HG03139 (cell line): ENCODE measurements at regions not wholly inside any gene's neighbourhood (a gene's known extent, or its start where the extent isn't known, plus 50 kb on each side); places are given as distances from the start of the nearest gene placed in this dataset.
"Not testable (repeated sequence)": the region's sequence is repeated elsewhere in the genome, so short reads cannot be mapped to it uniquely, and the experiment has no call there.

Source experiments
- ATAC-seq: cut with Tn5 transposase; IDR thresholded peaks from one replicate; pipeline ENCODE4 v1.9.1; 2021; ENCODE audit not compliant: unreplicated experiment

DNA sequence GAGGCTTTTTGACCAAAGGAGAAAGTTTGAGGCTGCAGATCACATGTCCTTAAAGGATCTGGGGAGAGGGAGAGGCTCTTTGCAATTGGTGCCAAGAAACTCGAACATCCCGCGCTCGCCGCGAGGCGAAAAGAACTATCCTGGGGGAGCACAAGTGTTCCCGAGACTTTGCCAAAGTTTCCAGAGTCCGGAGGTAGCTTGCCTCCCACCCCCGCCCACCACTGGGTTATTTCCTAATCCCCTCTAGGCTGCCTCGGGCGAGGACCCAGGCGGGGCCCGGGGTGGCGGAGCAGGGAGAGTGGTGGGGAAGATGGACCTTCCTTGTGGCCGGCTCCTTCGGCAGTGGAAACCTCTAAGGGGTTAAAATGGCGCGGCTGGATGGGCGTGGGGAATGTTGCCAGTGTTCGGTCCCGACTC, 114.5 kb downstream of the KCNRG start:
- no peak for ATAC-seq

DNA sequence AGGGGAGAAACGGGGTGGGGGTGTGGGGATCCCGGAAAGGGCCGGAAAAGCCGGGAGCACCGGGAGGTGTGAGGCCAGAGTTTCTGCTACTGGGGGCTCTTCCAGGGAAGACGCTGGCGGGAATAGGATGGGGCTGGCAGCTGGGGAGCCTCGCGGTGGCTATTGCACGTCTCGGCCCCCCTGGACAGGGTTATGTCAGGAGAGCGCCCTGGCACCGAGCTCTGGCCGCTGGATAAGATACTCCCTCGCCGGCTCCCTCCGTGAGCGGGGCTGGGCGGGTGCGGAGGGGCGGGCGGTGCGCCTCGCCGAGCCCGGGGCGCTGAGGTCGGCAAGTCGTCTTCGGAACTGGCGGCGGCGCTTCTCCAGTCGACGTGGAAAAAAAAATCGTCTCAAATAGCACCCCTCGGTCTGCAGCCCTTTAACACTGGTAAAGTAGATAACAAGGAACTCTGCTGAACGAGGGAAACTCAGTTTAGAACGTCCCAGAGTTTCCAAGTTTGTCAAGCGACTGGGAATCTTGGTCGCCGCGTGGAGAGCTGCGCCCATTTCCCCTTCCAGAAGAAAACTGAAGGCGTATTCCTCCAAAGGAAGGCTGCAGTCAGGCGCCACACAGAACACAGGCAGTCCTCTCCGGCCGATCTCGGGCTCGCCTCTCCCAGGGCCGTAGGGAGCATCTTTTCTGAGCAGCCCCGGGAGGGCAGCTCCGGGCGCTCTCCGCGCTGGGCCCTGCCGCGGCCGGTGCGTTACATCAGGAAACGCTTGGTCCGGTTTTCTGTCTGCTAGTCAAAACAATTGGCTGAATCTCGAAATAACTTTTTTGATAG, 115.1 kb downstream of the KCNRG start:
- ATAC-seq, result no peak

- ATAC-seq, result no peak
Observed at GRCh38 chr13:50131920-50132903, 117.0 kb downstream of the KCNRG start.

DNA sequence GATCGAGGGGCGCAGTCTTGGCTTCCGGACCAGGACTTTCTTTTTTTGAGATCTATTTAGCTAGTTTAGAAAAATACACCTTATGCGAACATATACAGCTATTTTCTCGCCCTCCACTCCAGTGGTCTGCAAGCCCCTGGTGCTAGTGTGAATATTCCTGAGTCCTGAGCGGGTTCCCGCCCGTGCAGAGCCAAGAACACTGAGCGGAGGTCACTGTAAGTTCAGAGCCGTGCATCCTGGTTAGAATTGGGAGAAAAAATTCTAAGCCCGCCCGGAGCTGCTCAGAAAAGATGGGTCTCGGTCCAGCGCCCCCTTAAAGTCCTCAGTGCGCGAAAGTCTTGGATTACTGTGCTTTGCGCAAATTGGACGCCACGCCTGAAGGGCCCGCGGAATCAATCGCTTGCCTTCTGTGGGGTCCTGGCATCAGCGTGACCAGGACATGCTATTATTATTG, 117.7 kb downstream of the KCNRG start:
- no peak for ATAC-seq

DNA sequence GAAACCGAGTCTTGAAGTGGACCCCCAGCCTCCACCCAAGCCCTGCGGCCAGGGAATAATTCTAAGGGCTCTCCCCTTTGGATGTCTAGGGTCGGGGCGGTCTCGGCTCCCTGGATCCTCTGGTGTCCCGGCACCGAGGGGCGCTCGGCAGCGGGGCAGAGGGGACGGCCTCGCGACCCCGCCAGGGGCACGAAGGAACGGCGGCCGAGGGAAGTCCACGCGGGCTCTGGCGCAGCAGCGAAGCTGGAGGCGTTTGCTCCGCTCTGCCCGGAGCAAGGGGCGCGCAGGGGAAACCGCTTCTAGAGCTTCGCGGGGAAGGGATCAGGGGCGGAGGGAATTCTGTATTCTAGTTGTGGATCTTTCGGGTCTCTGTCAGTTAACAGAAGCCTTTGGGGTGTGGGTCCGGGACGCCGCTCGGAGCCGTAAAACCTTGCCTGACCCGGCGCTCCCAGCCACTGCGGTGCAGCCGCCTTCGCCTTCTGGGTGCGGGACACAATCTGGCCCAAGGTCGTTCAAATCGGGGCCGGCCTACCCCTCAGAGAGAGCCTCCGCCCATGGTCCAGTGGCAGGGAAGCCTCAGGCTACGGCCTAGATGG, 118.2 kb downstream of the KCNRG start:
- ATAC-seq, result no peak

DNA sequence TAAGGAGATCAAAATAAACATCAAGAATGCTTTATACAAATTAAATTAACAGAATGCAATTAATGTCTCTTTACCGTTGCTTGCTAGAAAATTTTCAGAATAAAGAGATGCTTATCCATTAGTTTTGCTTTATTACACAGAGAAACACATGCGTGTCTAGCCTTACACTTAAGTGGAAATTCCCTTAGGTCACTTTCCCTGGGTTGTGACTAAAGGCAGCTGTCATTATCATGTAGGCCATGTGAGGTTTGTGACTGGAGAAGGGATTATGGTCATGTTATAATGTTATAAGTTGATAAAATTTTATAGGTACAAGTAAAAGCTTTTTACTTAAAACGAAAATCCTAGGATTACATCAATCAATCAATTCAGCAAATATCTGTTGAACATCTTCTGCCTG, 121.0 kb downstream of the KCNRG start:
- ATAC-seq, result no peak

GRCh38 chr13:50136678-50137077, 121.4 kb downstream of the KCNRG start:
- ATAC-seq, result no peak

DNA sequence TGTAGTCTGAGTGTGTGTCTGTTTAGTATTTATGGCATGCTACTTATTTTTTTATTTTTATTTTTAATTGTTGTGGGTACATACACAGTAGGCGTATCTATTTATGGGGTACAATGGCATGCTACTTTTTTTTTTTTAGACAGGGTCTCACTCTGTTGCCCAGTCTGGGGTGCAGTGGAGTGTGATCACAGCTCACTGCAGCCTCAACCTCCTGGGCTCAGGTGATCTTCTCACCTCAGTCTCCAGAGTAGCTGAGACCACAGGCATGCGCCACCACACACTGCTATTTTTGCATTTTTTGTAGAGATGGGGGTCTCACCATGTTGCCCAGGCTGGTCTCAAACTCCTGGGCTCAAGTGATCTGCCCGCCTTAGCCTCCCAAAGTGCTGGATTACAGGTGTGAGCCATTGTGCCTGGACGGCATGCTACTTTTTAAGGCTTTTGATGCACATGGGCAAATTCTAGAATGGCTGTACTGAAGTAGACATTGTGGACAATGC, 124.2 kb downstream of the KCNRG start:
- ATAC-seq, result not testable (repeated sequence)

- no peak for ATAC-seq
Observed at GRCh38 chr13:50140153-50140552, 124.9 kb downstream of the KCNRG start.

GRCh38 chr13:50140581-50141374, 125.5 kb downstream of the KCNRG start:
- ATAC-seq, result no peak

DNA sequence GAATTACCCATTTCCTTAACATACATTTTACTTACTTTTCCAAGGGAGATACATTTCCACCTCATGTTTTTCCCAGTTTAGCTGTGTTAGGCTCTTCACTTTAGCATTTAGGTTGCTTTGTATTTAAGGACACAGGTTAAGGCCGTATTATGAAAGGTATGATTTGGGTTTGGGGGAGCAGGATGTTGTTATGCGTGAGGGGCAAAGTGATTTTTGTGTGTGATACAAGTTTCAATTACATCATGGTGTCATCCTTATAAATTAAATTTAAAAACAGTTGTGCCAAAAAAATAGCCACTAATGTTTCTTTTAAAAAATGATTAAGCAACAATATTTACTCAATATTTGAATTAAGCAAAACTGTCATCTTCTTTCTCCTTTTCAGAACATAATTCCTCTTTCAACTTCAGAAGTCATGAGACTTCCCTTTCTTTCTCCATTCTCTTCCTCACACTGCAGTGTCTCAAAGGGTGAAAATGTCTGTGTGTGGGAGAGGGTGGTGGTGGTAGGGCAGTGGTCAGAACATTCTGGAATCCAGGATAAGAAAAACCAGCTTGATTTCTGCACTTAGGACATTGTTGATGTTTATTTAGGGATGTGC, 126.2 kb downstream of the KCNRG start:
- no peak for ATAC-seq

DNA sequence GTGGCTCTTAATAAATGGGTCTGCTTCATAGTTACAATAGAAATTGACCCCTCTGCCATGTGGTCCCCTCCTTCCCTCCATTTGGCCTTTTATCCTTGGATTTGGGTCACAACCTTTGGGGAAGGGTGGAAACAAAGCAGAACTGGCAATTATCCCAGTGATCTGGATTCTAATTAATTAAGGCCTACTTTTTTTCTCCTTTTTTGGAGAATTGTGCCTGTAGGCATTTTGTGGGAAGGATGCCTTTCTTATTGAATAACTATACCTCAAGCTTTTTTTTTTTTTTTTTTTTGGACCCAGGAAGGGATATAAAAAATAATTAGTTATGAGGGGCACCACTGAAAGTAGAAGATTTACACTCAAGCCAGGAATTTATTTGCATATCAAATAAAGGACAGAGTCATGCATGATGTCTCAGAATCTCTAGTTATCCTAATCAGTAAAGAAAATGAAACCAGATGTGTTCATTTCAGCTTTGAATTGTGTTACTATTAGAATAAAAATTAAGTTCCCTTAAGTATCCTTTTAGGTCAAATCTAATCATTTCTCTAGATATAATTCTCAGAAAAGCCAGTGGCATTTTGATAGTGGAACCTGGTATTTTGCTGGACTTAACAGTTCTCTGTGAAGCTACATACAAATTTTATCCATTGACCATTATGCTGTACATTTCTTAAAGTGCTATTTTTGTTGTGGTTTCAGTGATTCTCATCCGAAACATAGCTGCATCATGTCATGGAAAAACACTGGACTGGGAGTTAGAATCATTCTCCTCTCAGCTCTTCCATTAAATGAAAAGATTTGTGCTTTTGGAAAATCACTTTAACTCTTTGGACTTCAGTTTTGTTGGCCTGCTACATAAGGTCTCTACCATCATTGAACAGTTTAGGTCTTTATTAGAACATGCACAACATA, 129.3 kb downstream of the KCNRG start:
- no peak for ATAC-seq

GRCh38 chr13:50149214-50149613, 134.0 kb downstream of the KCNRG start:
- ATAC-seq, result no peak

- ATAC-seq, result no peak
Observed at GRCh38 chr13:50149932-50150331, 134.7 kb downstream of the KCNRG start.

GRCh38 chr13:50152224-50152623, 137.0 kb downstream of the KCNRG start:
- ATAC-seq, result no peak

DNA sequence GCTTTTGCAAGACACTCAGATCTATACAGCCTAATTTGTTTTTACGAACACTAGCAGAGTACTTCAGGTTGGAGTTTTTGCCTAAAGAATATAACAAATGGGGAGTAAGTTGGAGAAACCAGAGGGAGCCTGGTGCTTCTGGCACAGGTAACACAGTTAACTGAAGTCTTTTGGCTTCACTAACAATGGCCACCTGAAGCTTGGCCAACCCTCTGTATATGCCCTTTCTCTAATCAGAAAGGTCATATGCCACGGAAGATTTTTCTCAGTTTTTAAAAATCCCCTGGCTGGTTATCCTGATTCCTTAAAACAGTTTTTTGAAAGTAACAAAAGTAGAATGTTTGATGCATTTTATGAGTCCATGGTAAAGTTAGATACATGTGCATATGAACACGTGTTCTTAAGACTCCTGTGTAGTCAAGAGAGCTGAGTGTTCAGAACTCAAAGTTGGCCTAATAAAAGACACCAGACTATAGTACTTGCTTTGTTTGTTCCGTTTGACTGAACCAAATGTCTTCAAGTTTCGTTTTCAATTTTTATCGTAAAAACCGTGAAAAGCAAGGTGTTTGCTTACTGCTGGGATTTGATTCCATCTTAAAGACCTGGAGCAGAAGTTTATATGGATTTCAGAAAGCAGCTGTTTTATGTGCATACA, 137.5 kb downstream of the KCNRG start:
- no peak for ATAC-seq

GRCh38 chr13:50153401-50153800, 138.2 kb downstream of the KCNRG start:
- no peak for ATAC-seq

- ATAC-seq, result no peak
Observed at GRCh38 chr13:50153876-50154275, 138.6 kb downstream of the KCNRG start.
